GM20000 (cell line): ENCODE measurements at regions not wholly inside any gene's neighbourhood (a gene's known extent, or its start where the extent isn't known, plus 50 kb on each side); places are given as distances from the start of the nearest gene placed in this dataset.
A peak's percentile ranks its signal among the peaks of the same experiment; 100 is the strongest.
"Not testable (repeated sequence)": the region's sequence is repeated elsewhere in the genome, so short reads cannot be mapped to it uniquely, and the experiment has no call there.

ENCODE experiments used
- DNase-seq: peaks from one replicate; pipeline ENCODE4 v3.0.0; 2012; ENCODE audit warnings: low spot score
- CTCF ChIP-seq: IDR thresholded peaks from 2 replicates; pipeline ENCODE4 v1.5.1; 2012; ENCODE audit warnings: mild to moderate bottlenecking, control low read depth; ENCODE audit errors: extremely low read depth, missing control alignments

GRCh38 chr14:83291714-83292113 is 1758.1 kb upstream of the SEL1L start:
- TF ChIP-seq CTCF, result no peak
- DNase-seq, result no peak

- no peak for DNase-seq
- no peak for TF ChIP-seq CTCF
Observed at GRCh38 chr14:83294941-83295340, 1761.3 kb upstream of the SEL1L start.

- TF ChIP-seq CTCF, result no peak
- DNase-seq, result no peak
Observed at GRCh38 chr14:83297361-83297760, 1763.7 kb upstream of the SEL1L start.

- DNase-seq, result not testable (repeated sequence)
Observed at GRCh38 chr14:83298016-83298415, 1764.4 kb upstream of the SEL1L start.

DNA sequence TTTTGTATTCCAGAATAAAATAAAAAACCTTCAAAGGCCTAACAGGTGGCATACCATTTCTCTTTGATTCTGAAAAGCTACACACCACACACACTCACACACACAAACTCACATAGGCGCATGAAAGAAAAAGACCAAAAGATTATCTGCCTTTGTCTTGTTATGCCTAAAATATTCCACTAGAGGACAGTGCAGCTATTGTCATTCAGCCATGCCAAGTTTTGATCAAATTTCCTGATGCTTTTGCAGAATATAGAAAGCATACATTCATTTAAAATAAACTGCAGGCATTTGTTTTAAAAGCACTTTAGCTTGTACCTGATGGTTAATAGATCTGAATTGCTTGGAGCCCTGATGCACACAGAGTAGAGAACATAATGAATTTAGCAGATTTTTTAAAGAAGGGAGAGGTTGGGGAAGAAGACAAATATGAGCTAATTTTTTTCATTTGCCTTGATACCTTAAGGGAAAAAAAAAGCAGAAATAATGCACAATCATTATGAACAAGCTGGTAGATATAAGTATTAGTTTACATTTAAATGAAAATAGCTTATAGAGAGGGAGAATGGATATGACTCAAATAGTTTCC is 1766.9 kb upstream of the SEL1L start:
- DNase-seq, result peak; percentile 8
- peak; percentile 37 for TF ChIP-seq CTCF

DNA sequence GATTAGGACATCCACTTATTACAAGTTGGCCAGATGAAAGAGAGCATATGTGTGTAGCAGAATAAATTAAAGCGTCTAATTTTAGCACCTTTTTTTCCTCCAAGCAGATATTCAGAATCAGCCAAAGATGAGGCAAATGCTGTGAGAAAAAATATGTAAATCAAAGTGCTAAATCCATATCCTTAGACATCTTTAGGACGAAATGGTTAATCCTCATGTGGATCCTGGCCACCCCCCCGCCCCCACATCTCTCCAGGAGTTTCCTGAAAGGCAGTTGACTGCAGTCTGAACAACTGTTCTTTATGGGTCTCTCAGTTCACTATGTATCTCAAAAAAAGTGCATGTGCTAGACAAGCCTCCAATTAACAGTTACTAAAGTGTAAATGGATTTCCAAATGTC is 1768.1 kb upstream of the SEL1L start:
- no peak for DNase-seq
- no peak for TF ChIP-seq CTCF

DNA sequence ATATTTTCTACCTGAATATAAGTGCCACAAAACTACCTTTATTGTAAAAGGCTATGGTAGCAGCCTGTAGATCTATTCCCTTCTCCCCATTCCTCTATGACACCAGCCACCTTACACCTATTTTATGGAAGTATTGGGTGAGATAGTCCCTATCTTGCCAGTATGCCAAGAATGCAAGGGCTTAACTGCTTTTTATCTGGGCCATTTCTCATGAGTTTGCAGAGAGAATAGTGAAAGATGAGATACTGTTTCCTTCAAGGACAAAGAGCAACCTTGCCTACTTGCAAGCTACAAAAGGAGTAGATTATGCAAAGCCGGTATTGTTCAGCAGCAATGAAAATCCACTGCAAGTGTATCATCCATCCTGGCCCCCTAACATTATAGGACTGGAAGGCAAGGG is 1775.6 kb upstream of the SEL1L start:
- TF ChIP-seq CTCF, result no peak
- DNase-seq, result no peak

- no peak for TF ChIP-seq CTCF
- DNase-seq, result no peak
Observed at GRCh38 chr14:83309833-83310232, 1776.2 kb upstream of the SEL1L start.
